IMR-90 (cell line): ENCODE measurements at regions not wholly inside any gene's neighbourhood (a gene's known extent, or its start where the extent isn't known, plus 50 kb on each side); places are given as distances from the start of the nearest gene placed in this dataset.

Experiments used
- ATAC-seq: fragments of 200-7000 bp; cut with Tn5 transposase; 2 replicates; pipeline ENCODE4 v1.9.1; 2020; ENCODE audit warnings: low read depth, mild to moderate bottlenecking, moderate library complexity
- BruUV-seq: library from RNA; stranded (reverse); fragments of 400-500 nt; replicated peaks from 2 replicates; lab custom pipeline; 2021; lab: Mats Ljungman, UMichigan
- CTCF ChIA-PET: fragments of 300-600 bp; formaldehyde crosslinking; extraction: SDS; loops from one replicate; lab custom pipeline; 2021; ENCODE audit warnings: antibody characterized with exemption; lab: Yijun Ruan, JAX
- POLR2A ChIA-PET: fragments of 300-600 bp; sonication (Branson Sonifier 250); formaldehyde crosslinking; loops from one replicate; lab custom pipeline; 2022; ENCODE audit warnings: antibody characterized with exemption; ENCODE audit not compliant: unreplicated experiment; lab: Charles Lee
- DNase-seq: peaks from one replicate; pipeline ENCODE4 v3.0.0; 2013
- H2AFZ ChIP-seq: replicated peaks from 2 replicates; pipeline ENCODE3; 2013; ENCODE audit warnings: low read length, mild to moderate bottlenecking; ENCODE audit not compliant: poor library complexity
- H2AK5ac ChIP-seq: 2 replicates; pipeline ENCODE4 v1.6.1; 2013; ENCODE audit warnings: low read depth, low read length, inconsistent platforms
- H2AK9ac ChIP-seq: replicated peaks from 2 replicates; pipeline ENCODE3; 2013; ENCODE audit warnings: mild to moderate bottlenecking, low read depth, low read length, moderate library complexity; ENCODE audit not compliant: poor library complexity
- H2BK120ac ChIP-seq: 2 replicates; pipeline ENCODE4 v1.6.1; 2013; ENCODE audit warnings: low read depth, low read length, inconsistent platforms
- H2BK15ac ChIP-seq: 3 replicates; pipeline ENCODE4 v1.6.1; 2013; ENCODE audit warnings: low read depth, low read length, inconsistent platforms
- H2BK20ac ChIP-seq: 2 replicates; pipeline ENCODE4 v1.6.1; 2013; ENCODE audit warnings: low read depth, mild to moderate bottlenecking, inconsistent platforms, low read length, moderate library complexity
- H2BK5ac ChIP-seq: 2 replicates; pipeline ENCODE4 v1.6.1; 2013; ENCODE audit warnings: mild to moderate bottlenecking, low read depth, low read length, inconsistent platforms; ENCODE audit not compliant: poor library complexity, severe bottlenecking
- H3K14ac ChIP-seq: replicated peaks from 2 replicates; pipeline ENCODE4 v1.6.1; 2013; ENCODE audit warnings: low read depth, low read length, inconsistent platforms
- H3K18ac ChIP-seq: 2 replicates; pipeline ENCODE4 v1.6.1; 2013; ENCODE audit warnings: low read depth, low read length, control low read depth
- H3K23ac ChIP-seq: 2 replicates; pipeline ENCODE4 v1.6.1; 2013; ENCODE audit warnings: low read depth, low read length, inconsistent platforms
- H3K27ac ChIP-seq: 2 replicates; pipeline ENCODE4 v1.5.1; 2013; ENCODE audit warnings: mild to moderate bottlenecking, control low read depth, low read length; ENCODE audit not compliant: insufficient read depth
- H3K27me3 ChIP-seq: 2 replicates; pipeline ENCODE4 v1.6.1; 2013; ENCODE audit warnings: low read length; ENCODE audit not compliant: control insufficient read depth, insufficient read depth
- H3K36me3 ChIP-seq: 2 replicates; pipeline ENCODE4 v1.6.1; 2013; ENCODE audit warnings: low read length, mixed read lengths; ENCODE audit not compliant: control insufficient read depth, insufficient read depth
- H3K4ac ChIP-seq: 2 replicates; pipeline ENCODE4 v1.6.1; 2013; ENCODE audit warnings: low read depth, low read length, inconsistent platforms
- H3K4me1 ChIP-seq: 2 replicates; pipeline ENCODE4 v1.6.1; 2013; ENCODE audit warnings: low read length, mixed read lengths; ENCODE audit not compliant: control insufficient read depth, insufficient read depth
- H3K4me2 ChIP-seq: 2 replicates; pipeline ENCODE4 v1.6.1; 2013; ENCODE audit warnings: low read depth, mild to moderate bottlenecking, control low read depth, low read length, moderate library complexity
- H3K4me3 ChIP-seq: 2 replicates; pipeline ENCODE4 v1.5.1; 2013; ENCODE audit warnings: low read depth, mild to moderate bottlenecking, control low read depth, low read length, moderate library complexity; ENCODE audit not compliant: insufficient read depth
- H3K56ac ChIP-seq: 2 replicates; pipeline ENCODE4 v1.6.1; 2013; ENCODE audit warnings: low read length, inconsistent platforms; ENCODE audit not compliant: insufficient read depth; ENCODE audit errors: extremely low read depth
- H3K79me1 ChIP-seq, 2 experiments: 2 replicates each; pipeline ENCODE4 v1.6.1; 2013; ENCODE audit warnings: low read length in 2 of 2, inconsistent platforms in 1 of 2, low read depth in 1 of 2
- H3K9ac ChIP-seq: 2 replicates; pipeline ENCODE4 v1.6.1; 2013; ENCODE audit warnings: low read depth, low read length, control low read depth
- H3K9me1 ChIP-seq: 2 replicates; pipeline ENCODE4 v1.6.1; 2013; ENCODE audit warnings: low read length, inconsistent platforms; ENCODE audit not compliant: insufficient read depth
- H3K9me3 ChIP-seq: 2 replicates; pipeline ENCODE4 v1.6.1; 2013; ENCODE audit warnings: low read length; ENCODE audit not compliant: control insufficient read depth, insufficient read depth
- H4K20me1 ChIP-seq: 2 replicates; pipeline ENCODE4 v1.6.1; 2013; ENCODE audit warnings: low read length, inconsistent platforms; ENCODE audit not compliant: insufficient read depth
- H4K5ac ChIP-seq: 2 replicates; pipeline ENCODE4 v1.6.1; 2013; ENCODE audit warnings: mild to moderate bottlenecking, low read depth, low read length, control low read depth
- H4K8ac ChIP-seq, 2 experiments: 2 replicates each; pipeline ENCODE4 v1.6.1; 2013; ENCODE audit warnings: low read depth in 2 of 2, low read length in 2 of 2, control low read depth in 1 of 2, inconsistent platforms in 1 of 2
- H4K91ac ChIP-seq: 2 replicates; pipeline ENCODE4 v1.6.1; 2013; ENCODE audit warnings: low read depth, low read length, inconsistent platforms; ENCODE audit not compliant: insufficient read depth
- BHLHE40 ChIP-seq: fragments of 150-350 bp; IDR thresholded peaks from 2 replicates; pipeline ENCODE4 v1.6.1; 2016; ENCODE audit warnings: mild to moderate bottlenecking, low read depth, low read length
- CEBPB ChIP-seq: IDR thresholded peaks from 2 replicates; pipeline ENCODE4 v1.6.1; 2012; ENCODE audit warnings: low read depth, low read length, improper control_type of control experiment
- CHD1 ChIP-seq: IDR thresholded peaks from 2 replicates; pipeline ENCODE4 v1.6.1; 2012; ENCODE audit warnings: low read depth, low read length, improper control_type of control experiment
- FOS ChIP-seq: fragments of 150-350 bp; IDR thresholded peaks from 2 replicates; pipeline ENCODE4 v1.6.1; 2016; ENCODE audit warnings: low read depth, low read length
- MAFK ChIP-seq: IDR thresholded peaks from 2 replicates; pipeline ENCODE4 v1.6.1; 2012; ENCODE audit warnings: low read depth, low read length, improper control_type of control experiment
- MAZ ChIP-seq: IDR thresholded peaks from 2 replicates; pipeline ENCODE4 v1.6.1; 2012; ENCODE audit warnings: low read depth, mild to moderate bottlenecking, low read length, improper control_type of control experiment, moderate library complexity, borderline replicate concordance
- MXI1 ChIP-seq: IDR thresholded peaks from 2 replicates; pipeline ENCODE4 v1.6.1; 2012; ENCODE audit warnings: low read depth, mild to moderate bottlenecking, low read length, moderate library complexity, borderline replicate concordance
- NFE2L2 ChIP-seq: fragments of 150-350 bp; IDR thresholded peaks from 2 replicates; pipeline ENCODE4 v1.6.1; 2016; ENCODE audit warnings: low read depth, mild to moderate bottlenecking, low read length
- POLR2A ChIP-seq: IDR thresholded peaks from 2 replicates; pipeline ENCODE4 v1.6.1; 2012; ENCODE audit warnings: mild to moderate bottlenecking, low read depth, low read length
- RAD21 ChIP-seq: IDR thresholded peaks from 2 replicates; pipeline ENCODE4 v1.6.1; 2012; ENCODE audit warnings: low read length, improper control_type of control experiment
- RCOR1 ChIP-seq: IDR thresholded peaks from 2 replicates; pipeline ENCODE4 v1.6.1; 2012; ENCODE audit warnings: mild to moderate bottlenecking, low read length, improper control_type of control experiment; ENCODE audit not compliant: insufficient replicate concordance
- RFX5 ChIP-seq: IDR thresholded peaks from 2 replicates; pipeline ENCODE4 v1.8.0; 2012; ENCODE audit warnings: low read depth, mild to moderate bottlenecking, low read length, moderate library complexity
- SMC3 ChIP-seq: fragments of 150-350 bp; IDR thresholded peaks from 2 replicates; pipeline ENCODE4 v1.6.1; 2016; ENCODE audit warnings: low read depth, mild to moderate bottlenecking, antibody characterized with exemption, low read length, moderate library complexity
- WGBS, 2 experiments: methylation state at CpG; one replicate each; pipeline versions ENCODE4 v1.1.5 to v1.1.7; 2013; ENCODE audit warnings: missing lambda C conversion rate in 2 of 2; ENCODE audit not compliant: insufficient read length in 1 of 2; ENCODE audit errors: extremely low coverage in 2 of 2; 5-methylcytosine and 5-hydroxymethylcytosine counted together
- dilution Hi-C: fragments of 300-500 bp; cut with HindIII; formaldehyde crosslinking; loops from one replicate; pipeline ENCODE4 v1.14.3; 2018; ENCODE audit warnings: low sequenced_read_pairs; ENCODE audit not compliant: unreplicated experiment
- in situ Hi-C: fragments of 300-500 bp; cut with MboI; formaldehyde crosslinking; loops from 3 replicates; pipeline ENCODE4 v1.14.3; 2019; ENCODE audit warnings: low sequenced_read_pairs, inconsistent platforms, mixed read lengths
- intact Hi-C: fragments of 100-400 bp; cut with micrococcal nuclease; formaldehyde crosslinking; loops from 2 replicates; pipeline ENCODE4 v1.10.0; 2022
- TF ChIP-seq, protein P1 (sequence below): fragments of 150-350 bp; IDR thresholded peaks from 2 replicates; pipeline ENCODE4 v1.6.1; 2017; ENCODE audit warnings: mild to moderate bottlenecking, antibody characterized with exemption, low read length, low read depth
- TF ChIP-seq, protein P2 (sequence below): conservative IDR thresholded peaks from 2 replicates; pipeline ENCODE4 v1.5.1; 2012; ENCODE audit warnings: mild to moderate bottlenecking, low read depth, low read length, improper control_type of control experiment
- TF ChIP-seq, protein P3 (sequence below): fragments of 150-350 bp; IDR thresholded peaks from 2 replicates; pipeline ENCODE4 v1.6.1; 2016; ENCODE audit warnings: low read depth, mild to moderate bottlenecking, low read length, moderate library complexity, borderline replicate concordance

DNA sequence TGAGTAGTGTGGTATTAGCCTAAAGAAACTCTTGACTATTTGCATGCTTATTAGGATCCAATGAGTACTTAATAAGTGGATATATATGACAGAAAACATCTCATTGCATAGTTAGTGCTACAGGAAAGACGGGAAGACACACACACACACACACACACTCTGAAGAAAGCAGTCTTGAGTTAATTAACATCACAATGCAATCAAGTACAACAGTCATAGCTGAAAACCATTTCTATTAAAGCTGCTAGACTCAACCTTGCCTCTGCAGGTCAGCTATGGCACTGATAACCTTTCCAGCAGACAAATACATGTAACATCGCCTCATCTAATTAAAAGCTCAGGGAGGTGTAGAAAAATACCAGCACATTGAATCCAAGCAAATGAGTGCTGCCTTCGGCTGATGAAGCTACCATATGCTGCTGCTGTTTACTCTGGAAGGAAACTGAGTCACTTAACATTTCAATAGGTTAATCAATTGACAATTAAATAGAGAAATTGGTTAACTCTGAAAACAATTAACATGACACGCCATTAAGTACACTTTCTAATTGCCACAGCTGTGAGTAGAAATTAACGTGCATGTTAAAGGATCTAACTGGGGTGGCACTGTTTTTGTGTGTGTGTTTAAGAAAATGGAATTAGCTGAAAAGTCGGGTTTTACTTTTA lies 93.2 kb upstream of the OTX2 start:
- no peak overlapping the region for H3K9ac ChIP-seq
- in situ Hi-C loops (no loop called here), dilution Hi-C loops (no loop called here), intact Hi-C loops (no loop called here)
- CTCF ChIA-PET = no interaction called here
- H2AK9ac ChIP-seq = no peak overlapping the region
- BruUV-seq = no TSS peak
- no peak overlapping the region for H3K56ac ChIP-seq
- no peak overlapping the region for H3K4me2 ChIP-seq
- H2BK120ac ChIP-seq = no peak overlapping the region
- H3K4me3 ChIP-seq = no peak overlapping the region
- no CpG with 5 or more reads among the region's 6 CpGs for WGBS, 2 experiments
- no peaks in the 10 kb centered on the region for H4K20me1 ChIP-seq
- H3K9me1 ChIP-seq = no peaks in the 10 kb centered on the region
- no peak overlapping the region for H2BK15ac ChIP-seq
- no peak overlapping the region for H4K5ac ChIP-seq
- no peaks in the 10 kb centered on the region for H3K36me3 ChIP-seq
- TF ChIP-seq MXI1 = no peak
- no peak for TF ChIP-seq RCOR1
- TF ChIP-seq FOS = no peak
- no peak for TF ChIP-seq BHLHE40
- TF ChIP-seq, protein P1, sequence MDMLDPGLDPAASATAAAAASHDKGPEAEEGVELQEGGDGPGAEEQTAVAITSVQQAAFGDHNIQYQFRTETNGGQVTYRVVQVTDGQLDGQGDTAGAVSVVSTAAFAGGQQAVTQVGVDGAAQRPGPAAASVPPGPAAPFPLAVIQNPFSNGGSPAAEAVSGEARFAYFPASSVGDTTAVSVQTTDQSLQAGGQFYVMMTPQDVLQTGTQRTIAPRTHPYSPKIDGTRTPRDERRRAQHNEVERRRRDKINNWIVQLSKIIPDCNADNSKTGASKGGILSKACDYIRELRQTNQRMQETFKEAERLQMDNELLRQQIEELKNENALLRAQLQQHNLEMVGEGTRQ = no peak
- TF ChIP-seq NFE2L2 = no peak
- no peak for TF ChIP-seq SMC3
- no peak for TF ChIP-seq POLR2A
- TF ChIP-seq CEBPB = no peak
- TF ChIP-seq RFX5 = no peak
- TF ChIP-seq MAFK = no peak
- TF ChIP-seq RAD21 = no peak
- TF ChIP-seq CHD1 = no peak
- TF ChIP-seq, protein P2, sequence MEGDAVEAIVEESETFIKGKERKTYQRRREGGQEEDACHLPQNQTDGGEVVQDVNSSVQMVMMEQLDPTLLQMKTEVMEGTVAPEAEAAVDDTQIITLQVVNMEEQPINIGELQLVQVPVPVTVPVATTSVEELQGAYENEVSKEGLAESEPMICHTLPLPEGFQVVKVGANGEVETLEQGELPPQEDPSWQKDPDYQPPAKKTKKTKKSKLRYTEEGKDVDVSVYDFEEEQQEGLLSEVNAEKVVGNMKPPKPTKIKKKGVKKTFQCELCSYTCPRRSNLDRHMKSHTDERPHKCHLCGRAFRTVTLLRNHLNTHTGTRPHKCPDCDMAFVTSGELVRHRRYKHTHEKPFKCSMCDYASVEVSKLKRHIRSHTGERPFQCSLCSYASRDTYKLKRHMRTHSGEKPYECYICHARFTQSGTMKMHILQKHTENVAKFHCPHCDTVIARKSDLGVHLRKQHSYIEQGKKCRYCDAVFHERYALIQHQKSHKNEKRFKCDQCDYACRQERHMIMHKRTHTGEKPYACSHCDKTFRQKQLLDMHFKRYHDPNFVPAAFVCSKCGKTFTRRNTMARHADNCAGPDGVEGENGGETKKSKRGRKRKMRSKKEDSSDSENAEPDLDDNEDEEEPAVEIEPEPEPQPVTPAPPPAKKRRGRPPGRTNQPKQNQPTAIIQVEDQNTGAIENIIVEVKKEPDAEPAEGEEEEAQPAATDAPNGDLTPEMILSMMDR = no peak
- TF ChIP-seq MAZ = no peak
- TF ChIP-seq, protein P3, sequence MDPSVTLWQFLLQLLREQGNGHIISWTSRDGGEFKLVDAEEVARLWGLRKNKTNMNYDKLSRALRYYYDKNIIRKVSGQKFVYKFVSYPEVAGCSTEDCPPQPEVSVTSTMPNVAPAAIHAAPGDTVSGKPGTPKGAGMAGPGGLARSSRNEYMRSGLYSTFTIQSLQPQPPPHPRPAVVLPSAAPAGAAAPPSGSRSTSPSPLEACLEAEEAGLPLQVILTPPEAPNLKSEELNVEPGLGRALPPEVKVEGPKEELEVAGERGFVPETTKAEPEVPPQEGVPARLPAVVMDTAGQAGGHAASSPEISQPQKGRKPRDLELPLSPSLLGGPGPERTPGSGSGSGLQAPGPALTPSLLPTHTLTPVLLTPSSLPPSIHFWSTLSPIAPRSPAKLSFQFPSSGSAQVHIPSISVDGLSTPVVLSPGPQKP = no peak
- DNase-seq (no peak), ATAC-seq (no peak)
- H3K23ac ChIP-seq = no peak overlapping the region
- H3K9me3 ChIP-seq = no peaks in the 10 kb centered on the region
- H3K18ac ChIP-seq = no peak overlapping the region
- no peak overlapping the region for H2AFZ ChIP-seq
- H3K27ac ChIP-seq = no peak overlapping the region
- H2BK20ac ChIP-seq = no peak overlapping the region
- no peaks in the 10 kb centered on the region for H3K4me1 ChIP-seq
- H4K8ac ChIP-seq = no peak overlapping the region
- no peak overlapping the region for H3K14ac ChIP-seq
- POLR2A ChIA-PET = no interaction called here
- no peaks in the 10 kb centered on the region for H3K79me1 ChIP-seq
- no peak overlapping the region for H3K4ac ChIP-seq
- no peak overlapping the region for H2BK5ac ChIP-seq
- no peak overlapping the region for H2AK5ac ChIP-seq
- no peak overlapping the region for H4K91ac ChIP-seq
- no peaks in the 10 kb centered on the region for H3K27me3 ChIP-seq
